Loucy (cell line): ENCODE measurements at regions not wholly inside any gene's neighbourhood (a gene's known extent, or its start where the extent isn't known, plus 50 kb on each side); places are given as distances from the start of the nearest gene placed in this dataset.

Experiments used
- CTCF ChIP-seq: fragments of 200-600 bp; sonication (generic); conservative IDR thresholded peaks from 2 replicates; pipeline ENCODE4 v1.5.1; 2014; ENCODE audit warnings: mild to moderate bottlenecking, antibody characterized with exemption, low read length
- EZH2phosphoT487 ChIP-seq: fragments of 200-600 bp; IDR thresholded peaks from 2 replicates; pipeline ENCODE4 v1.6.1; 2018; ENCODE audit warnings: antibody characterized with exemption, mild to moderate bottlenecking, moderate library complexity, borderline replicate concordance

DNA sequence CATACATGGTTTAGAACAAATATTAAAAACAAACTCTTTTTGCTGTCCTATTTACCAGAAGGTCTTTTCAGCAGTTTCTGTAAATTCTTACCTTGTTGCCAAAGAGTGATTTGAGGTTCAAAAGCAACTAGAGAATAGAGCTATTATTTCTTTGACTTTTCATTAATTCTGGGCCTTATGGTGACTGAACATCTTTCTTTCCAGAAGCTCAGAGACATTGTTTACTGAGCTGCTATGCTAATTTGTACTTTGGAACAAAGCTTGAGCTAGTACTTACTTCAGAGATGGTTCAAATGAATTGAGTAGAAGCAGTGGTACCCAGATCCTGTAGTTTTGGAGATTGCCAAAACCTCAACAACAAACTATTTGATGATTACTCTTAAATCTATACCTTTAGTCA is 331.2 kb downstream of the SPRY2 start:
- TF ChIP-seq CTCF (no peak), EZH2phosphoT487 (no peak)
